ENCODE measurements at regions not wholly inside any gene's neighbourhood (a gene's known extent, or its start where the extent isn't known, plus 50 kb on each side); places are given as distances from the start of the nearest gene placed in this dataset.

- no peaks in the 10 kb centered on the region for H3K36me3 Mint-ChIP-seq (ENCODE audit: low read depth, unreplicated experiment)
- H3K27me3 Mint-ChIP-seq (ENCODE audit: unreplicated experiment) = no peaks in the 10 kb centered on the region
- no peak for TF ChIP-seq CTCF (IDR thresholded peaks at IDR 0.05; ENCODE audit: unreplicated experiment)
- H3K4me3 Mint-ChIP-seq (ENCODE audit: unreplicated experiment) = no peak overlapping the region
- no peaks in the 10 kb centered on the region for H3K4me1 Mint-ChIP-seq (ENCODE audit: unreplicated experiment)
- H3K27ac Mint-ChIP-seq (ENCODE audit: unreplicated experiment) = no peak overlapping the region
- no peaks in the 10 kb centered on the region for H3K9me3 Mint-ChIP-seq (ENCODE audit: unreplicated experiment)
- DNase-seq (ENCODE audit: low spot score) = no peak
These were observed 338.5 kb downstream of the SEMA3D start for GRCh38 chr7:84848219-84848973.

- no peaks in the 10 kb centered on the region for H3K9me3 Mint-ChIP-seq (ENCODE audit: unreplicated experiment)
- H3K27ac Mint-ChIP-seq (ENCODE audit: unreplicated experiment) = no peak overlapping the region
- no peaks in the 10 kb centered on the region for H3K4me1 Mint-ChIP-seq (ENCODE audit: unreplicated experiment)
These were observed 339.1 kb downstream of the SEMA3D start for GRCh38 chr7:84847790-84848189.

GRCh38 chr7:84847038-84847437 lies 339.8 kb downstream of the SEMA3D start:
- Mint-ChIP-seq H3K27ac (ENCODE audit: unreplicated experiment) (no peak overlapping the region), H3K4me3 (ENCODE audit: unreplicated experiment) (no peak overlapping the region), H3K9me3 (ENCODE audit: unreplicated experiment) (no peaks in the 10 kb centered on the region), H3K36me3 (ENCODE audit: low read depth, unreplicated experiment) (no peaks in the 10 kb centered on the region), H3K27me3 (ENCODE audit: unreplicated experiment) (no peaks in the 10 kb centered on the region), H3K4me1 (ENCODE audit: unreplicated experiment) (no peaks in the 10 kb centered on the region)
- TF ChIP-seq CTCF (IDR thresholded peaks at IDR 0.05; ENCODE audit: unreplicated experiment) = no peak
- no peak for DNase-seq (ENCODE audit: low spot score)

More at GRCh38 chr7:84847790-84848189, 339.1 kb downstream of the SEMA3D start:
- no peak for DNase-seq (ENCODE audit: low spot score)
- no peak for TF ChIP-seq CTCF (IDR thresholded peaks at IDR 0.05; ENCODE audit: unreplicated experiment)
- Mint-ChIP-seq H3K36me3 (ENCODE audit: low read depth, unreplicated experiment) (no peaks in the 10 kb centered on the region), H3K4me3 (ENCODE audit: unreplicated experiment) (no peak overlapping the region), H3K27me3 (ENCODE audit: unreplicated experiment) (no peaks in the 10 kb centered on the region)

DNA sequence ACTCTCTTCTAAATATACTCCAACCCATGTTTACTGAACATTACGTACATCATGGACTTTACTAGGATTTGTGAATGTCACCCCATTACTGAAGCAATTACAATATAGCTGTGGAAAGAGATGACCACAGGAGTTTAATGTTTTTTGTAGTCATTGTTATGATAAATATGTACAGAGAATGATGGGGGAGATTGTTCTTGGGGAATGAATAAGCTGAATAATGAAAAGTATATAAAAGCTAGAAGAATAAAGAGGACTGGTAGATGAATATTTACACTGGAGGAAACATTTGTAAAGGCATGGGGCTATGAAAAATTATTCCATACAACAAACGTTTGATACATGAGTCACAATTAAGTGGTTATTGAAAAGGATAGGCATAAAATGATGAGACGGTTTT lies 340.9 kb downstream of the SEMA3D start:
- DNase-seq (ENCODE audit: low spot score) = no peak
- no peak overlapping the region for H3K4me3 Mint-ChIP-seq (ENCODE audit: unreplicated experiment)
- no peaks in the 10 kb centered on the region for H3K27me3 Mint-ChIP-seq (ENCODE audit: unreplicated experiment)
- no peaks in the 10 kb centered on the region for H3K9me3 Mint-ChIP-seq (ENCODE audit: unreplicated experiment)
- H3K36me3 Mint-ChIP-seq (ENCODE audit: low read depth, unreplicated experiment) = no peaks in the 10 kb centered on the region
- no peak for TF ChIP-seq CTCF (IDR thresholded peaks at IDR 0.05; ENCODE audit: unreplicated experiment)
- no peaks in the 10 kb centered on the region for H3K4me1 Mint-ChIP-seq (ENCODE audit: unreplicated experiment)
- H3K27ac Mint-ChIP-seq (ENCODE audit: unreplicated experiment) = no peak overlapping the region

- Mint-ChIP-seq H3K4me3 (ENCODE audit: unreplicated experiment) (no peak overlapping the region), H3K27ac (ENCODE audit: unreplicated experiment) (no peak overlapping the region), H3K4me1 (ENCODE audit: unreplicated experiment) (no peaks in the 10 kb centered on the region), H3K27me3 (ENCODE audit: unreplicated experiment) (no peaks in the 10 kb centered on the region), H3K9me3 (ENCODE audit: unreplicated experiment) (no peaks in the 10 kb centered on the region), H3K36me3 (ENCODE audit: low read depth, unreplicated experiment) (no peaks in the 10 kb centered on the region)
- no peak for TF ChIP-seq CTCF (IDR thresholded peaks at IDR 0.05; ENCODE audit: unreplicated experiment)
- DNase-seq (ENCODE audit: low spot score) = no peak
These were observed 342.1 kb downstream of the SEMA3D start for GRCh38 chr7:84844771-84845170.

All from endothelial cell (in vitro differentiated cells).